NCI-H2196 treated with DMSO at 0.1 percent for 48 hours (cell line): ENCODE measurements at regions not wholly inside any gene's neighbourhood (a gene's known extent, or its start where the extent isn't known, plus 50 kb on each side); places are given as distances from the start of the nearest gene placed in this dataset.

Source experiments
- DNase-seq: peaks from one replicate; lab custom pipeline; 2025; ENCODE audit not compliant: unreplicated experiment; lab: John Stamatoyannopoulos, UW

GRCh38 chr2:215772634-215773563, 240.5 kb downstream of the MREG start:
- DNase-seq = no peak

GRCh38 chr2:215772003-215772402, 241.3 kb downstream of the MREG start:
- DNase-seq = no peak

- no peak for DNase-seq
Measured at GRCh38 chr2:215771241-215771640, 242.1 kb downstream of the MREG start.

- DNase-seq = no peak
Measured at GRCh38 chr2:215770668-215771067, 242.7 kb downstream of the MREG start.

- no peak for DNase-seq
Measured at GRCh38 chr2:215769246-215769645, 244.1 kb downstream of the MREG start.

GRCh38 chr2:215767625-215768024, 245.7 kb downstream of the MREG start:
- DNase-seq = no peak

- no peak for DNase-seq
Measured at GRCh38 chr2:215765729-215766360, 247.5 kb downstream of the MREG start.

GRCh38 chr2:215764441-215765048, 248.8 kb downstream of the MREG start:
- no peak for DNase-seq

- no peak for DNase-seq
Measured at GRCh38 chr2:215760557-215760956, 252.8 kb downstream of the MREG start.

- no peak for DNase-seq
Measured at GRCh38 chr2:215760091-215760490, 253.3 kb downstream of the MREG start.

GRCh38 chr2:215758691-215759090, 254.7 kb downstream of the MREG start:
- no peak for DNase-seq

- no peak for DNase-seq
Measured at GRCh38 chr2:215756346-215756730, 257.0 kb downstream of the MREG start.

- no peak for DNase-seq
Measured at GRCh38 chr2:215755641-215756345, 257.6 kb downstream of the MREG start.

- DNase-seq = no peak
Measured at GRCh38 chr2:215754546-215754945, 258.8 kb downstream of the MREG start.

GRCh38 chr2:215753808-215754207, 259.5 kb downstream of the MREG start:
- no peak for DNase-seq

- no peak for DNase-seq
Measured at GRCh38 chr2:215752991-215753390, 260.4 kb downstream of the MREG start.

- DNase-seq = no peak
Measured at GRCh38 chr2:215752436-215752835, 260.9 kb downstream of the MREG start.

- no peak for DNase-seq
Measured at GRCh38 chr2:215751911-215752272, 261.5 kb downstream of the MREG start.

- DNase-seq = no peak
Measured at GRCh38 chr2:215751200-215751910, 262.0 kb downstream of the MREG start.

GRCh38 chr2:215750763-215751162, 262.6 kb downstream of the MREG start:
- no peak for DNase-seq
